SU-DHL-6 (cell line): ENCODE measurements at regions not wholly inside any gene's neighbourhood (a gene's known extent, or its start where the extent isn't known, plus 50 kb on each side); places are given as distances from the start of the nearest gene placed in this dataset.

Source experiments
- H2AFZ ChIP-seq: fragments of 200-600 bp; sonication (generic); 2 replicates; pipeline ENCODE4 v1.6.1; 2014; ENCODE audit warnings: low read depth, mild to moderate bottlenecking, moderate library complexity, mixed read lengths, antibody characterized with exemption, low read length; ENCODE audit not compliant: severe bottlenecking
- H3F3A ChIP-seq: fragments of 200-600 bp; shearing (Covaris generic); 2 replicates; pipeline ENCODE4 v1.6.0; 2016; ENCODE audit warnings: antibody characterized with exemption, mild to moderate bottlenecking; ENCODE audit not compliant: insufficient read depth
- H3K27ac ChIP-seq: fragments of 200-600 bp; sonication (generic); 2 replicates; pipeline ENCODE4 v1.5.1; 2016; ENCODE audit warnings: low read depth, mild to moderate bottlenecking, low read length, moderate library complexity, mixed read lengths
- H3K27me3 ChIP-seq: fragments of 200-600 bp; sonication (generic), shearing (Covaris generic); 2 replicates; pipeline ENCODE4 v1.6.0; 2014; ENCODE audit warnings: mild to moderate bottlenecking, low read length
- H3K36me3 ChIP-seq: fragments of 200-600 bp; sonication (generic); 2 replicates; pipeline ENCODE4 v1.6.1; 2014; ENCODE audit warnings: mild to moderate bottlenecking, low read length, mixed read lengths
- H3K4me2 ChIP-seq: fragments of 300-600, 200-600 bp; shearing (Covaris generic), sonication (generic); 2 replicates; pipeline ENCODE4 v1.6.0; 2014; ENCODE audit warnings: low read length, low read depth, mild to moderate bottlenecking; ENCODE audit not compliant: poor library complexity, severe bottlenecking
- H3K4me3 ChIP-seq: fragments of 200-600 bp; sonication (generic); 2 replicates; pipeline ENCODE4 v1.5.1; 2014; ENCODE audit warnings: antibody characterized with exemption, low read length, mild to moderate bottlenecking, mixed read lengths; ENCODE audit not compliant: insufficient read depth, poor library complexity, severe bottlenecking
- H3K79me2 ChIP-seq: fragments of 200-600 bp; sonication (generic); 2 replicates; pipeline ENCODE4 v1.6.1; 2014; ENCODE audit warnings: mild to moderate bottlenecking, low read length, moderate library complexity; ENCODE audit not compliant: insufficient read depth
- H3K9ac ChIP-seq: fragments of 200-600 bp; sonication (generic); 2 replicates; pipeline ENCODE4 v1.7.0; 2014; ENCODE audit warnings: mild to moderate bottlenecking, low read length
- H3K9me2 ChIP-seq: fragments of 200-600 bp; sonication (generic); replicated peaks from 2 replicates; pipeline ENCODE4 v1.6.1; 2014; ENCODE audit warnings: low read length; ENCODE audit not compliant: insufficient read depth
- H3K9me3 ChIP-seq: fragments of 200-600 bp; sonication (generic); 2 replicates; pipeline ENCODE4 v1.6.1; 2014; ENCODE audit warnings: low read length, mixed read lengths; ENCODE audit not compliant: insufficient read depth
- H4K20me1 ChIP-seq: fragments of 200-600 bp; sonication (generic); 2 replicates; pipeline ENCODE4 v1.6.1; 2014; ENCODE audit warnings: low read depth, mild to moderate bottlenecking, antibody characterized with exemption, low read length, moderate library complexity, mixed read lengths
- CTCF ChIP-seq: fragments of 200-600 bp; sonication (generic); IDR thresholded peaks from one replicate; pipeline ENCODE4 v1.5.1; 2017; ENCODE audit warnings: antibody characterized with exemption, mild to moderate bottlenecking, low read length, moderate library complexity; ENCODE audit not compliant: insufficient read depth, poor library complexity, severe bottlenecking
- EZH2phosphoT487 ChIP-seq: fragments of 200-600 bp; sonication (generic), shearing (Covaris generic); conservative IDR thresholded peaks from 2 replicates; pipeline ENCODE4 v1.6.1; 2018; ENCODE audit warnings: mild to moderate bottlenecking, antibody characterized with exemption, low read length, moderate library complexity, mixed read lengths

- no peak overlapping the region for H2AFZ ChIP-seq
- H3K4me3 ChIP-seq: no peak overlapping the region
- H3K79me2 ChIP-seq: no peaks in the 10 kb centered on the region
- no peaks in the 10 kb centered on the region for H3K27me3 ChIP-seq
- no peak for TF ChIP-seq CTCF
- TF ChIP-seq EZH2phosphoT487: no peak
- H3F3A ChIP-seq: no peaks in the 10 kb centered on the region
- no peak overlapping the region for H3K27ac ChIP-seq
- H3K4me2 ChIP-seq: no peak overlapping the region
- H3K36me3 ChIP-seq: no peaks in the 10 kb centered on the region
- H3K9ac ChIP-seq: no peak overlapping the region
- no peaks in the 10 kb centered on the region for H3K9me2 ChIP-seq
- H3K9me3 ChIP-seq: no peaks in the 10 kb centered on the region
- H4K20me1 ChIP-seq: no peaks in the 10 kb centered on the region
Measured at GRCh38 chr2:7888876-7889275, 793.0 kb upstream of the ID2 start.

GRCh38 chr2:7891312-7891711 lies 790.5 kb upstream of the ID2 start:
- no peaks in the 10 kb centered on the region for H3K9me2 ChIP-seq
- no peak overlapping the region for H3K4me2 ChIP-seq
- no peaks in the 10 kb centered on the region for H3F3A ChIP-seq
- H3K9me3 ChIP-seq: no peaks in the 10 kb centered on the region
- no peak overlapping the region for H3K27ac ChIP-seq
- no peaks in the 10 kb centered on the region for H4K20me1 ChIP-seq
- no peaks in the 10 kb centered on the region for H3K36me3 ChIP-seq
- no peak overlapping the region for H3K4me3 ChIP-seq
- H3K79me2 ChIP-seq: no peaks in the 10 kb centered on the region
- H3K9ac ChIP-seq: no peak overlapping the region
- H3K27me3 ChIP-seq: no peaks in the 10 kb centered on the region
- TF ChIP-seq CTCF: no peak
- no peak for TF ChIP-seq EZH2phosphoT487
- H2AFZ ChIP-seq: no peak overlapping the region

- Histone ChIP-seq H3F3A (no peaks in the 10 kb centered on the region), H4K20me1 (no peaks in the 10 kb centered on the region), H3K4me3 (no peak overlapping the region), H3K9me2 (no peaks in the 10 kb centered on the region), H2AFZ (no peak overlapping the region), H3K79me2 (no peaks in the 10 kb centered on the region), H3K4me2 (no peak overlapping the region), H3K36me3 (no peaks in the 10 kb centered on the region), H3K9ac (no peak overlapping the region), H3K9me3 (no peaks in the 10 kb centered on the region), H3K27ac (no peak overlapping the region), H3K27me3 (no peaks in the 10 kb centered on the region)
- TF ChIP-seq EZH2phosphoT487 (no peak), CTCF (no peak)
Measured at GRCh38 chr2:7895289-7895688, 786.6 kb upstream of the ID2 start.
